T-helper 9 cell (primary cell): ENCODE measurements at regions not wholly inside any gene's neighbourhood (a gene's known extent, or its start where the extent isn't known, plus 50 kb on each side); places are given as distances from the start of the nearest gene placed in this dataset.
"Not testable (repeated sequence)": the region's sequence is repeated elsewhere in the genome, so short reads cannot be mapped to it uniquely, and the experiment has no call there.

Experiments
- DNase-seq: peaks from one replicate; pipeline ENCODE4 v3.0.0-alpha.2; 2020

GRCh38 chr4:163697121-163697520 is 202.6 kb downstream of the TMA16 start:
- DNase-seq = no peak

- DNase-seq = not testable (repeated sequence)
Observed at GRCh38 chr4:163700383-163700782, 205.9 kb downstream of the TMA16 start.

- DNase-seq = no peak
Observed at GRCh38 chr4:163701916-163702315, 207.4 kb downstream of the TMA16 start.

GRCh38 chr4:163702736-163703135 is 208.2 kb downstream of the TMA16 start:
- no peak for DNase-seq

GRCh38 chr4:163703251-163703650 is 208.8 kb downstream of the TMA16 start:
- DNase-seq = no peak

- DNase-seq = no peak
Observed at GRCh38 chr4:163707873-163708272, 213.4 kb downstream of the TMA16 start.

GRCh38 chr4:163709601-163710000 is 215.1 kb downstream of the TMA16 start:
- no peak for DNase-seq

GRCh38 chr4:163710158-163710557 is 215.7 kb downstream of the TMA16 start:
- DNase-seq = no peak

GRCh38 chr4:163724495-163724894 is 230.0 kb downstream of the TMA16 start:
- DNase-seq = not testable (repeated sequence)

- no peak for DNase-seq
Observed at GRCh38 chr4:163726641-163727040, 232.2 kb downstream of the TMA16 start.

- DNase-seq = no peak
Observed at GRCh38 chr4:163731071-163731470, 236.6 kb downstream of the TMA16 start.

- DNase-seq = no peak
Observed at GRCh38 chr4:163732473-163732872, 238.0 kb downstream of the TMA16 start.

- no peak for DNase-seq
Observed at GRCh38 chr4:163736876-163737275, 242.4 kb downstream of the TMA16 start.

- DNase-seq = not testable (repeated sequence)
Observed at GRCh38 chr4:163737846-163738245, 243.4 kb downstream of the TMA16 start.

- no peak for DNase-seq
Observed at GRCh38 chr4:163738521-163738920, 244.0 kb downstream of the TMA16 start.

GRCh38 chr4:163744861-163745260 is 250.4 kb downstream of the TMA16 start:
- DNase-seq = no peak

- DNase-seq = no peak
Observed at GRCh38 chr4:163747293-163747692, 252.8 kb downstream of the TMA16 start.

- DNase-seq = no peak
Observed at GRCh38 chr4:163747886-163748285, 253.4 kb downstream of the TMA16 start.

GRCh38 chr4:163748449-163748848 is 254.0 kb downstream of the TMA16 start:
- DNase-seq = no peak

GRCh38 chr4:163755013-163755412 is 260.5 kb downstream of the TMA16 start:
- DNase-seq = no peak

- no peak for DNase-seq
Observed at GRCh38 chr4:163757219-163757618, 262.7 kb downstream of the TMA16 start.

- DNase-seq = no peak
Observed at GRCh38 chr4:163758032-163758431, 263.5 kb downstream of the TMA16 start.

GRCh38 chr4:163762741-163763140 is 268.3 kb downstream of the TMA16 start:
- DNase-seq = no peak

GRCh38 chr4:163764569-163764968 is 270.1 kb downstream of the TMA16 start:
- DNase-seq = no peak

GRCh38 chr4:163768014-163768413 is 273.5 kb downstream of the TMA16 start:
- no peak for DNase-seq

GRCh38 chr4:163772238-163772637 is 277.7 kb downstream of the TMA16 start:
- DNase-seq = no peak
